NCI-H2196 treated with DMSO at 0.1 percent for 48 hours (cell line): ENCODE measurements at regions not wholly inside any gene's neighbourhood (a gene's known extent, or its start where the extent isn't known, plus 50 kb on each side); places are given as distances from the start of the nearest gene placed in this dataset.
"Not testable (repeated sequence)": the region's sequence is repeated elsewhere in the genome, so short reads cannot be mapped to it uniquely, and the experiment has no call there.

Experiments
- DNase-seq: peaks from one replicate; lab custom pipeline; 2025; ENCODE audit not compliant: unreplicated experiment; lab: John Stamatoyannopoulos, UW

DNA sequence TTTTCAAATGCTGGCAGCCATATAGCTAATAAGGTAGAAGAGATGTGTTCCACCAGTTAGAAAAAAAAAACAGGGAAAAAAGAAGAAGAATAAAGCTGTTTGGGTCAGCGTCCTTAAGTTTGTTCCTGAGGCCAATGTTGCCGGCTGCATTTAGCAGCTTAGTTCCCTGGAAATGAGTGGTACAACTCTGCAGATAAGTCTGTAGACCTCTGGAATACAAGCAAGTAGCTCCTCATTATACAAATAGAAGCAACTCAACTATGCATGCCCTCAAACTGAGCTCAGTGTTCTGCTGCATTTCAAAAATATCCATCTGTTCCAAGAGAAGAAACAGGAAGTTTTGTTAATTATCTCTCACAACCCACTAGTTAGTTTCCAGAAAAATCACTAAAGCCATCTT is 181.2 kb upstream of the PKN2 start:
- DNase-seq, result no peak

DNA sequence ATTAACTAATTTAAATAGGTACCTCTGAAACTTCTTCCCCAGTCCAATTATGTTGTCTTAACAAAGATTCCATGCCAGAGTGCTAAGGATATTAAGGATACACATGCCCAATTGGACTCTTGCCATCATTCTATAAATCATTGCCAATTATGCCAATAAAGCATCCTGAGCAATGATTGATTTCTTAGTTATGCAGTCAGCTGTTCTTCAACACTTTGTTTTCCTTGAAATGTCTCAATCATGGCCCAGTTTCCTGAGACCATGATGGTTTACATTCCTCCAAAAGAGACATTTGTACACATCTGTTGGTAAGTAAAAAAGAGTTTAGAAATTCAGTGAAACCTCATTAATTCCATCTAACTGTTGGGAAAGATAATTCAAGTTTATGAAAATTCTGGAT is 180.4 kb upstream of the PKN2 start:
- DNase-seq, result no peak

DNA sequence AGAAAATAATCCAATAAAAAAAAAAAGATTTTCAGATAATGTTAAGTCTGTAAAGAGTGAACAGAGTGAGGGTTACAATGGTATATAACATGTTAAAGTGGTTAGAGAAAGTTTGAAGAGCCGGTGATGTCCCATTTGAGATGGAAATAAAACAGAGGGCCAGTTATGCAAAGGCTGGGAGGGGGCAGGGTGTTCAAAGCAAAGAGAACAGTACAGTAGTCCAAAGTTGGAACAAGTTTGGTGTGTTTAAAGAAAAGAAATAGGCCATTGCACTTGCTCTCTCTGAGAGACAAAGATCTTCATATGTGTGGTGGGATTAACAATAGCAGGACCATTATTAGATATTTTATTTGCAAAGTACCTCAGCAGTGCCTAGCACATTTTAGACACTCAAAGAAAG is 179.5 kb upstream of the PKN2 start:
- no peak for DNase-seq

DNA sequence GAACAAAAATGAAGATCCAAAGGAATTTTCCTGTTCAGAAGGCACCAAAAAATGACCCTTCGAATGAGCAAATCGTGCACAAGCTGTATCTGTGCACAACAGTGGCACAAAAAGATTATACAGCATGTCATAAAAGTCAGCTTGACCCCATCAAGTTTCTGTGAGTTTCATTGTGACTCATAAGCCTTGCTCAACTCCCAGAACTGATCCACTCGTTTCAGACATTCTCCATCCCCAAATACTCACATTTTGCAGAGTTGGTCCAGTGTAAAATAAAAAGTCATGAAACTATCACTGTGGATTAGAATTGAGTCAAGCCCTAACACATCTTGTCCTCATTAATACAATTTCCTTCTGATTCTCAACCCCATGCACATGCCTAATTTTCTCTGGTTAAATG is 174.7 kb upstream of the PKN2 start:
- DNase-seq, result no peak

DNA sequence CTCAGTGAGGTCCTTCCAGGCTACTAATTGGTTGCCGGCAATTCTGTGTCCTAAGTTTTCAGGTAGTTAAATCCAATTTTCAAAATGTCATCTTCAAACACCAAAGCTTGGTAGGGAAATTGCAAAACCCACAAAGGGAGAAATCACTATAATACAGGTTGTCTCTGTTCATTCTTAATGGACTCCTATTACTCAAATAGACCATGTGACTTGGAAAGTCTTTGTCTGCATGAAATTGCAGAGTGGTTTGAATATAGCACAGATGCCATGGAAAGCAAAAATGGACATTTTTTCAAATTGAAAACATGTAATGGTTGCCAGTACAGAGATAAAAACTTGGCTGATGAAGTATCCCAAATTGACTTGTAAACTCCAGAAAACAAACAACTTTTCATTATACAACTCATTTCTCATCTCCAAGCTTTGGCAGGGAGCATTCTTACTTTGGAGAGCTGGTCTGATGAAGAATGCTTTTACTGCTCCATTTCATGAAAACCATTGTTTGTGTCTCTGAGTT is 169.5 kb upstream of the PKN2 start:
- no peak for DNase-seq

DNA sequence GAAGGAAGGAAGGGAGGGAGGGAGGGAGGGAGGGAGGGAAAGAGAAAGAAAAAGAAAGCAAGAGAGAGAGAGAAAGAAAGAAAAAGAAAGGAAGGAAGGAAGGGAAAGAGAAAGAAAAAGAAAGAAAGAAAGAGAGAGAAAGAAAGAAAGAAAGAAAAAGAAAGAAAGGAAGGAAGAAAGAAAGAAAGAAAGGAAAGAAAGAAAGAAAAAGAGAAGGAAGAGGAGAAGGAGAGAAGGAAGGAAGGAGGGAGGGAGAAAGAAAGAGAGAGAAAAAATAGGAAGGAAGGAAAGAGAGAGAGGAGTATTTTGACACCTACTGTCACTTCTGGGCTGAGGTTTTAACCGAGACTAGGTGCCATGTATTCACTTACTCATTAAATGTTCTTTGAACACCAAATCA is 166.6 kb upstream of the PKN2 start:
- not testable (repeated sequence) for DNase-seq

DNA sequence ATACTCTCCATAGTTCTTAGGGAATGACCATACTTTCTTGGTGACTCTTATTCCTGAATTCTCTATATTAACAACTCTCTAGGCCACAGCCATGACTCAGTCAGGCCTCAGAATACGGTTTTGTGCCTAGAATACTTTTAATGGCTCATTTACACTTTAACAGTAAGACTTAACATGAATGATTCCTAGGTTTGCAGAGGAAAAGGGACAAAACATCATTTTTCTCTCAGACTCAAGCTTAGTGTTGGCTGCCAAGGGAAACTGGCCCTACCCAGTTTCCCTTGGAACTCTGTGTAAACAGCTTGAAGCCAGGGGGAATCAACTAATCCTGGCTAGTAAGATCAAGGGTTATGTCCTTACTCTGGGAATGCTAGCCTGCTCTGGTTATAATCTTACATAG is 164.9 kb upstream of the PKN2 start:
- DNase-seq, result no peak

DNA sequence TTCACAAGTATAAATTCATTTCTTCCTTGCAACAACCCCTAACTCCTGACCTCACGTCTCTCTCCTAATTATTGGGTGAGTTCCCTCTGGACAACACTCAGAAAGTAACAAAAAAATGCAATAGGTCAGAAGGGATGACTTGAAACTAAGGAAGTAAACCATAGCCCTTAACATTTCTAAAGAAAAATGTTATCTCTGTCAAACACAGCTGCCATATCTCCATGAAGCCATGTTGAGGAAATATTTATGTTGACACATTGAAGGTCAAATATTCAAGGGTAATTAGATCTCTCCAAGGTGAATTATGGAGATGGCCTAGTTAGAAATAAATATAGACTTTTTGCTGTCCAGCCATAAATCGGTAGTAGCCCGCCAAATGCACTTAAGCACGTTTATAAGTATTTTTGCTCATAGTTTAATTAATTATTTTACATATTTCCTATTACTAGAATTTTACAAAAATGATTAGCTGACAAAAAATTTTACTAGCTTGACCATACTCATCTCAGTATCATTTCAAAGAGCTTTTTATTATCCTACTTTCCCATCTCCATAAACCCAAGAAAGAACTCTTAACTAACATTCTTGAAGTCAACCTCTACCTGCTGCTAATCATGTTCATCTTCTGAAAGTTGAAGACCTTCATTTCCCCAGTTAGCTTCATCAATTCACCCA is 160.1 kb upstream of the PKN2 start:
- DNase-seq, result no peak

DNA sequence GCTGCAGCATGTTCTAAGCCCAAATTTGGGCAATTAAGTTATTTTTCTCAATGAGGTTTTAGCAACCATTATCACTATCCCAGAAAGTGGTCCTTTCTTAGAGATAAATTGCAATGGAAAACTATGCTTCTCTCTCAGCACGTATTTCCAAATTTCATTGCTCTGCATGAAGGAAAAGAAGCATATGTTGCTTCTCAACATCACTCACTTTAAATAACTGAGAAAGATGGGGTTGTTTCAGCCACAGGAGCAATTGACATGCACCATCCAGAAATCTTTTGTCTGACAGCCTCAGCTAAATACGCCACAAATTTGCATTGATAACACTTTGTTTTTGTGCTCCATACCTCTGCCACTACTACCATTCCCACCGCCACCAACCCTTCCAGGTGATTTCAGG is 157.6 kb upstream of the PKN2 start:
- DNase-seq, result no peak

DNA sequence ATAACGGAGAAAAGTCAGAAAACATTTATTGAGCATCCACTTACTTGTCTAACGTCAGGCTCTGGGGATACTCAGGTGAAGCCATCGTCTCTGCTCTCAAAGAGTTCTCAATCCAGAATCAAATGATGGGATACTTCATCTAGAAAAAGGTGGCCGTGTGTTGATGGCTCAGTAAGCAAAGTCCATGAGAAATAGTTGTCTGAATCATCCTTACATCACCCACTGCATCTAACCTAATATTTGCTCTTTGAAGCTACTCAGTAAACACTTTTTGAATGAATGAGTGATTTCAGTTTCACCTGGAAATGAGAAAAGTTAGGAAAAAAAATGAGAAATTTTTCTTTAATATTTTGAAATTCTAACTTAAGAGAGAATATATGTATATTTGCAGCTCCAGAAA is 155.3 kb upstream of the PKN2 start:
- DNase-seq, result no peak

DNA sequence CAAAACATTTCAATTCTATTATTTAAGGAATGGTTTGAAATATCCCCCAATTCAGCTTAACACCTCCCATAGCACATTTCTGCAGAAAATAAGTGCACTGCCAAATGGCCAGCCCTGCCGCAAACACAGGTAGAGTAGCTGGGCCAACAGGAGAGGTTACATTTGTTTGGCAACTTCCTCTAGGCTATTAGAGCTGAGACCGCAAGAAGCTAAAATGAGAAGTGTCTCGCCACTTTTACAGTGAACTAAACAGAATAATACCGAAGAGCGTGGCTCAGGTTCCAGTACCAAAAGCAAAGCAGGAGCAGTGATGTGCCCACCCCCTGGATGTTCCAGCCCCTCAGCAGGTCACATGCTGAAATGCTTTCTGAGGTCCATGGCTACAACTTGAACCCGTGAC is 154.5 kb upstream of the PKN2 start:
- no peak for DNase-seq

DNA sequence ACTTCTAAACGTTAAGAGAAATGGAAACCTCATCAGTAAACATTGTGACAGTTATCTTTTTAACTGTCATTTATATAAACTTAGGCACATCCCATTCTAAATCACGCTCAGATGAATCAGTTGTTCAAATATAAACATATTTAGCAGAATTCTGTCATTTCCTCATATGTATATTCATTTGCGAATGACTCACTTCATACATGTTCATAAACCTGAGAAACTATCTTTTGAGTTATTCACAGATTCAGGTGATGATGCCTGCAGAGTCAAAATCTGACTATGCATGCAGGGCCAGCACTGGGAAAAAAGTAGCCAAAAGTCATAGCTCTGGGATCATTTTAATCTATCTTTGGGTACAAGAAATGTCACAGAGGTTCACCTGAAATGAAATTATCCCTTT is 153.8 kb upstream of the PKN2 start:
- DNase-seq, result no peak

DNA sequence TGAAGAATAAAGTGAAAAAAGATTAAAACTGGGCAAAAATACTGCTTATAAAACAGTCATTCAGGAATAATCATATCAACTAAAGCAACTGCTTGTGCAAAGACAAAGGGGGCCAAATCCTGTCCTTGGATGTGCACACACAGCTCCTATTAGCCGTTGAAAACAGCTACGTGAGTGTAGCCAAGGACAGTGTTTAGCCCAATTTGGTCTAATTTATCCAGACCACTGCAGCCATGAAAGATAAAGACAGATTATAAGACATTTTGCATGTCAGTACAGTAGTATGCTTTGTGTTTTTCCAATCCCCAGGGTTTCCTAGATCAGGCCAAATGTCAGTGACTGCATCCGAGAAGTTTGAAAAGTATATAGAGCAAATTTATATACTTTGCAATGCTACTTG is 146.3 kb upstream of the PKN2 start:
- no peak for DNase-seq

DNA sequence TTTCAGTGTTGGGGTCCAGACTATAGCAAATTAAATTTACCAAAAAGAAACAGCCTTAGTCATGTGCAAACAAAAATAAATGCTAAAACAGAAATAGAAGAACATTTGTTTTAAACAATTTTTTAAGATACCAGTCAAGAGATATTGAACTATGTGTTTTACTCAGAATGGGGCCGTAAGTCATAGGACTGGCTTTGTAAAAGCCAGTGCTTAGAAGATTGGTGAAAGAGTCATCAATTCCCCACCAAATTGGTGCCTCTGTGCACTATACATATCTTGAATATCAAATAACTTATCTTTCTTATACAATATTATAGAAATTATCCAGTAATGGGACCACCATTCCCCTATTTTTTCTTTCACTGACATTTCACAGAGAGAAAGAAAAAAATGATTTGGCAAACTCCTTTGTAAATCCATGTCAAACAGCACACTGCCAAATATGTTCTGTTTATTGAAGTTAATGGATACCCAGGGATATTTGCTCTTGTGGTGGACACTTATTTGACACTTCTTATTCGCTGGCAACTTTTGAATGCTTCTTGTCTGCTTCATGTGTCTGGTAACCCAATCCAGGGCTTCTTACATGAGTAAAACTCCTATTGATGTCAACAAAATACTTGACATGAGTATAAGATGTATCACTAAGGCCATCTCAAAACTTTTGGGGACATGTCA is 145.7 kb upstream of the PKN2 start:
- DNase-seq, result no peak

DNA sequence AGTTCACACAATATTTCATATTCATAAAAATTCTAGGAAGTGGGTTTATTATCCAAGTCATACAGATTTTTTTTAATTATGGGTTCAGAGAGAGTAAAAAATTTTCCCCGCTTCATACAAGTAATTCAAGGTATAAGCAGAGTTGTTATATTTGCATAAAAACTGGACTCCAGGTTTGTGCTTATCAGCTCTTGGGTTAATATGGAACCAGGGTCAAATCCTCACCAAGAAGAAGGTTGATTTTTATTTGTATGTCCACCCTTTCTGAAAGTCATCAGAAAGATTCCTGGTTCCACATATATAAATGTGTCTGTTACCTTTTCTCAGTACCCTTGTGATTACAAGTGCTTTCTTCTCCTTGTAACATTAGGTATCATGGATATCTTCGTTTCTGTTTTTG is 143.8 kb upstream of the PKN2 start:
- DNase-seq, result no peak

DNA sequence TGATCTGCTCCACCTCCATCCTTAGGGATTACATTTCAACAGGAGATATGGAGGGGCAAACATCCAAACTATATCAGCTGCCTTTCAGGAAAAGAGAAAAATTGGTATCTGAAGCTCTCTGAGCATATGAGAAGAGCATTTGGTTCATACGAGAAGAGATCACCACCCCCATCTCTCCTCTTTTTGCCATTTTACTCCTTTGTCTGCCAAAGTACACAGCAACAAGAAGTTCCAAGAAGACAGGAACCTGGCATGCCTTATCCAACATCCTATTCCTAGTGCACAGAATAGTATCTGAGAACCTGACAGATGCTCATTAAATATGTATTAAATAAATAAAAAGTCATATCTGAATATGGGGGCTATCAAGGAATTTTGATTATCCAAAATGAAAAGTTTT is 142.5 kb upstream of the PKN2 start:
- DNase-seq, result no peak

DNA sequence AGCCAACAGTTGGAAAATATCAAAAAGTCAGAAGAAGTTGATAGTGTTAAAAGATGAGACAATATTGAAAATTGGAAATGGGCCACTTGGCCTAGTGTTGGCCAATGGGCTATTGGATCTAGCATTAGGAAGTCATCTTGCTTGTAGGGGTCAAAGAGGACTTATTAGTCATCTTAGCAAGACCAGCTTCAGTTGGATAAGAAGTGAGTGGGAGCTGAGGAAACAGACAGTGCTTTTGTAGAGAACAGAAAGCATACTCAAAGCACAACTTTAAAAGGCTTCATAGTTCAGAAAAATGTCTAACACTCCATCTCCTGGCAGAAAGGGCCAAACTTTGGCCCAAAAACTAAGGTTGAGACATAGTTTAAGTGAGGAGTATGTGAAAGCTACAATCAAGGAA is 139.9 kb upstream of the PKN2 start:
- DNase-seq, result no peak

DNA sequence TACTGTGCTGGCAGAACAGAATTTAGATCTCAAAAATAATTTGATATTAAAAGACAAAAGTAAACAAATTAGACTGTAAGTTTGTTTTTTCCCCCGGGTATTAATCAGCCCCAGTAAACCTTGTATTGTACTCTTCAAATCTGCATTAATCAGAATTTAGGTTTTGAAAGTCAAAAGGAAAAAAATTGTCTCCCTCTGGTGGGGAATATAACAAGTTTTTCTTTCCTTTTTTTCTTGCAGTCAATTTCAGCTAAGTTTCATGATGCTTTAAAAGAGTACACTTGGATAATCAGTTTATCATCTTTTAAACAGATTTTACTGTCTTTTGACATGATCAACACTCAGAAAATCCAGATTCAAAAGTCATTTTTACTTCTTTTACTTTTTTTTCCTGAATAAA is 134.5 kb upstream of the PKN2 start:
- DNase-seq, result no peak

DNA sequence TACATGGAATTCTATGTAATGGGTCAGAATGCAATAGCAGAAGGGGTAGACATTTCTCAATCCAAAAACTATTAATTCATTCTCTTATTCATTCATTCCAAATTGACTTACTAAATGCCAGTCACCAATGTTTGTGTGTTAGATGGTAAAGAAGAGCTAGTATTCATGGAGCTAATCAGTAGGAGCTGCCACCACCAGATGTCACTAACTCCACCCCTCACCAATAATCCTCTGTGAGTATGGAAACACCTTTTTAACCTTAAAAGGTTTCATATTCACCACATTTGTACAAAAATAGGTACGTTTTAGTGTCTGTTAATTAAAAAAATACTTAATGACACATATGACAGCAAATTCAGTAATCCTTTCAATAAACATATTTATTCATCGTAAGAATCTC is 131.8 kb upstream of the PKN2 start:
- DNase-seq, result no peak

DNA sequence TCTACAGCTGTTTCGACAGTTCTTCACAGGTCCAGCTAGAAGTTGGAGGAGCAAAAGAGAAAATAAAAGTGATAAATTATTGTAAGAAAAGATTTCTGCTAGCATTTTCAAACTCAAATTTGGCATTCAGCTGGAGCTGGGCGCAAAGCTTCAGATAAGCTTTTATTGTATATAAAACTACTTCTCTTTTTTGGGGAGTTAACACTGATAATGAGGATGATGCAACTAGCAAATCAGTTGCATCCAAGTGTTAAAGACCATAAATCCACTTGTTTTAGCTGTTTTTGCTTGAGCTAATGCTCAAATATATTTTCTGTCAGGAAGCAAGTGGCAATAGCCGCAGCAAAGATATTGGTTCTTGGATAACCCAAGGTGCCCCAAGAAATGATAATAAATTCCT is 127.1 kb upstream of the PKN2 start:
- DNase-seq, result no peak

DNA sequence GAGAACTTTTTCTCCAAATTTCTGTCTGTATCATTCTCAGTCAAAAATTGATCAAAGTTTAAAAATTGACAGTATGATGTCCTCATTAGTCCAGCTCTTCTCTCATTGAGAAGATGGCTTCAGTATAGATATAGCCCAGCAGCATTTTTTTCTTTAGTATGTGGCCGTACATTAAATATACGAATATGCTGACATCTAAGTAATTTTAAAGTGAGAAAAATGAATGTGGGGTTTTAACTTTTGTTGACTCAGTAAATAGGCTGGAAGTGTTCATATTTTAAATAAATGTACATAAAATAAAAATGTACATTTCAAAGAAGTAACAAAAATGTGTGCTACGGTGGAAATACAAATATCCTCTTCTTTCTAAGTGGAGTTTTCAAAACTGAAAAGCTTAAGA is 123.5 kb upstream of the PKN2 start:
- DNase-seq, result no peak

DNA sequence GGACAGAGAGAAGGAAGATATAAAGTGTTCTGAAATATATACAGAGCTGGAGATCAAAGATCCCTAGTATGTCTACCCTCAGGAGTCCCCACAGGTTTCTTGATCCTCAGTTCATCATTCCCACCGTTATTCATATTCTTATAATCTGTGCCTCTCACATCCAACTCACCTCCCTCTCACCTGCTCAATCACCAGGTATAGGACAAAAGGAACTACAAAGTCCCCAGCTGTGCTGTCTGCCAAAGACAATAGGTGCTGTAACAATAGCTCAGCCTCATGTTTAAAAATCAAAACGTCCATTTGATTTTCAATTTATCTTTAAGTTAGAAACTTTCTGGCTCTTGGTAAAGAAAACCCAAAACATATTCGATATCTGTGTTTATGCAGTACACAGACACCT is 121.1 kb upstream of the PKN2 start:
- no peak for DNase-seq
